BJ (cell line): ENCODE measurements at regions not wholly inside any gene's neighbourhood (a gene's known extent, or its start where the extent isn't known, plus 50 kb on each side); places are given as distances from the start of the nearest gene placed in this dataset.

ENCODE experiments used
- CTCF ChIA-PET: fragments of 350-600 bp; formaldehyde crosslinking; extraction: SDS; loops from one replicate; lab custom pipeline; 2021; ENCODE audit warnings: antibody characterized with exemption, inconsistent platforms; lab: Yijun Ruan, JAX
- POLR2A ChIA-PET: fragments of 300-600 bp; sonication (Branson Sonifier 250); formaldehyde crosslinking; extraction: SDS; loops from one replicate; lab custom pipeline; 2021; ENCODE audit warnings: antibody characterized with exemption; lab: Charles Lee
- DNase-seq: peaks from one replicate; pipeline ENCODE4 v3.0.0-alpha.2; 2011; ENCODE audit warnings: low read depth
- H3K27me3 ChIP-seq: 2 replicates; pipeline ENCODE4 v1.6.0; 2011; ENCODE audit warnings: low read length; ENCODE audit not compliant: control insufficient read depth, insufficient read depth
- H3K36me3 ChIP-seq: 2 replicates; pipeline ENCODE4 v1.5.1; 2011; ENCODE audit warnings: low read length; ENCODE audit not compliant: control insufficient read depth, insufficient read depth
- H3K4me3 ChIP-seq: 2 replicates; pipeline ENCODE4 v1.5.1; 2011; ENCODE audit warnings: low read depth, mild to moderate bottlenecking, control low read depth, low read length
- TF ChIP-seq, protein P1 (sequence below): IDR thresholded peaks from 2 replicates; pipeline ENCODE4 v1.5.1; 2011; ENCODE audit warnings: low read depth, mild to moderate bottlenecking, control low read depth, inconsistent platforms, low read length, moderate library complexity; ENCODE audit not compliant: insufficient read depth

DNA sequence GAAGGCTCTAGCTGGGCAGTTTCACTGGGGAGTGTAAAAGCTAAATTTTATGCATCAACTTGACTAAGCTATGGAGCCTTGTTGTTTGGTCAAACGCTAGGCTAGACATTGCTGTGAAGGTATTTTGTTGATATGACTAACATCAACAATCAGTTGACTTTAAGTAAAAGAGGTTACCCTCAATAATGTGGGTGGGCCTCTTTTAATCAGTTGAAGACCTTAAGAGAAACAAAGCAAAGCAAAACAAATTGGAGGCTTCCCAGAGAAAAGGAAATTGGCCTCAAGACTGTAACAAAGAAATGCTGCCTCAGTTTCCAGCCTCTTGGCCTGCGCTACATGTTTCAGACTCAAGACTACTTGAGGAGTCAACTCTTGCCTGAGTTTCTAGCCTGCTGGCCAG is 50.0 kb upstream of the TSC22D1 start:
- ChIA-PET POLR2A (no interaction called here), CTCF (interaction anchor here (0.7 kb wide), 1 partner anchor 32 kb away, joined by 3 read pairs; no protein-coding TSS in a partner anchor)

More for the DNA sequence above, 50.0 kb upstream of the TSC22D1 start:
- no peak for DNase-seq
- Histone ChIP-seq H3K36me3 (no peaks in the 10 kb centered on the region), H3K27me3 (no peaks in the 10 kb centered on the region), H3K4me3 (no peak overlapping the region)
- TF ChIP-seq, protein P1, sequence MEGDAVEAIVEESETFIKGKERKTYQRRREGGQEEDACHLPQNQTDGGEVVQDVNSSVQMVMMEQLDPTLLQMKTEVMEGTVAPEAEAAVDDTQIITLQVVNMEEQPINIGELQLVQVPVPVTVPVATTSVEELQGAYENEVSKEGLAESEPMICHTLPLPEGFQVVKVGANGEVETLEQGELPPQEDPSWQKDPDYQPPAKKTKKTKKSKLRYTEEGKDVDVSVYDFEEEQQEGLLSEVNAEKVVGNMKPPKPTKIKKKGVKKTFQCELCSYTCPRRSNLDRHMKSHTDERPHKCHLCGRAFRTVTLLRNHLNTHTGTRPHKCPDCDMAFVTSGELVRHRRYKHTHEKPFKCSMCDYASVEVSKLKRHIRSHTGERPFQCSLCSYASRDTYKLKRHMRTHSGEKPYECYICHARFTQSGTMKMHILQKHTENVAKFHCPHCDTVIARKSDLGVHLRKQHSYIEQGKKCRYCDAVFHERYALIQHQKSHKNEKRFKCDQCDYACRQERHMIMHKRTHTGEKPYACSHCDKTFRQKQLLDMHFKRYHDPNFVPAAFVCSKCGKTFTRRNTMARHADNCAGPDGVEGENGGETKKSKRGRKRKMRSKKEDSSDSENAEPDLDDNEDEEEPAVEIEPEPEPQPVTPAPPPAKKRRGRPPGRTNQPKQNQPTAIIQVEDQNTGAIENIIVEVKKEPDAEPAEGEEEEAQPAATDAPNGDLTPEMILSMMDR: no peak
